ENCODE measurements at regions not wholly inside any gene's neighbourhood (a gene's known extent, or its start where the extent isn't known, plus 50 kb on each side); places are given as distances from the start of the nearest gene placed in this dataset.

- ATAC-seq: no peak
- TF ChIP-seq SNAI2 (CRISPR knock-in tag; IDR thresholded peaks at IDR 0.05) (no peak), CREB5 (CRISPR knock-in tag; IDR thresholded peaks at IDR 0.05; ENCODE audit: low read depth) (no peak), ZC3H10 (CRISPR knock-in tag; IDR thresholded peaks at IDR 0.05) (no peak), ZNF565 (CRISPR knock-in tag; conservative IDR thresholded peaks at IDR 0.05; ENCODE audit: low read depth) (no peak), ESRRG (CRISPR knock-in tag; IDR thresholded peaks at IDR 0.05) (no peak), BACH2 (CRISPR knock-in tag; IDR thresholded peaks at IDR 0.05; ENCODE audit: borderline replicate concordance) (no peak), ISL1 (CRISPR knock-in tag; IDR thresholded peaks at IDR 0.05) (no peak), GLIS3 (CRISPR knock-in tag; IDR thresholded peaks at IDR 0.05) (no peak), ZFP30 (CRISPR knock-in tag; IDR thresholded peaks at IDR 0.05) (no peak), TOX (CRISPR knock-in tag; IDR thresholded peaks at IDR 0.05; ENCODE audit: borderline replicate concordance) (no peak), RARB (CRISPR knock-in tag; IDR thresholded peaks at IDR 0.05) (no peak), ZNF8 (CRISPR knock-in tag; IDR thresholded peaks at IDR 0.05) (no peak), PPARA (CRISPR knock-in tag; IDR thresholded peaks at IDR 0.05; ENCODE audit: borderline replicate concordance) (no peak), OSR1 (CRISPR knock-in tag; IDR thresholded peaks at IDR 0.05) (no peak), ARNTL (CRISPR knock-in tag; IDR thresholded peaks at IDR 0.05; ENCODE audit: borderline replicate concordance, low read depth) (no peak), TCF4 (CRISPR knock-in tag; IDR thresholded peaks at IDR 0.05; ENCODE audit: borderline replicate concordance) (no peak)
- TF ChIP-seq, protein P1, sequence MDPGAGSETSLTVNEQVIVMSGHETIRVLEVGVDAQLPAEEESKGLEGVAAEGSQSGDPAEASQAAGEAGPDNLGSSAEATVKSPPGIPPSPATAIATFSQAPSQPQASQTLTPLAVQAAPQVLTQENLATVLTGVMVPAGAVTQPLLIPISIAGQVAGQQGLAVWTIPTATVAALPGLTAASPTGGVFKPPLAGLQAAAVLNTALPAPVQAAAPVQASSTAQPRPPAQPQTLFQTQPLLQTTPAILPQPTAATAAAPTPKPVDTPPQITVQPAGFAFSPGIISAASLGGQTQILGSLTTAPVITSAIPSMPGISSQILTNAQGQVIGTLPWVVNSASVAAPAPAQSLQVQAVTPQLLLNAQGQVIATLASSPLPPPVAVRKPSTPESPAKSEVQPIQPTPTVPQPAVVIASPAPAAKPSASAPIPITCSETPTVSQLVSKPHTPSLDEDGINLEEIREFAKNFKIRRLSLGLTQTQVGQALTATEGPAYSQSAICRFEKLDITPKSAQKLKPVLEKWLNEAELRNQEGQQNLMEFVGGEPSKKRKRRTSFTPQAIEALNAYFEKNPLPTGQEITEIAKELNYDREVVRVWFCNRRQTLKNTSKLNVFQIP (CRISPR knock-in tag; IDR thresholded peaks at IDR 0.05; ENCODE audit: borderline replicate concordance, low read depth): no peak
- TF ChIP-seq, protein P2, sequence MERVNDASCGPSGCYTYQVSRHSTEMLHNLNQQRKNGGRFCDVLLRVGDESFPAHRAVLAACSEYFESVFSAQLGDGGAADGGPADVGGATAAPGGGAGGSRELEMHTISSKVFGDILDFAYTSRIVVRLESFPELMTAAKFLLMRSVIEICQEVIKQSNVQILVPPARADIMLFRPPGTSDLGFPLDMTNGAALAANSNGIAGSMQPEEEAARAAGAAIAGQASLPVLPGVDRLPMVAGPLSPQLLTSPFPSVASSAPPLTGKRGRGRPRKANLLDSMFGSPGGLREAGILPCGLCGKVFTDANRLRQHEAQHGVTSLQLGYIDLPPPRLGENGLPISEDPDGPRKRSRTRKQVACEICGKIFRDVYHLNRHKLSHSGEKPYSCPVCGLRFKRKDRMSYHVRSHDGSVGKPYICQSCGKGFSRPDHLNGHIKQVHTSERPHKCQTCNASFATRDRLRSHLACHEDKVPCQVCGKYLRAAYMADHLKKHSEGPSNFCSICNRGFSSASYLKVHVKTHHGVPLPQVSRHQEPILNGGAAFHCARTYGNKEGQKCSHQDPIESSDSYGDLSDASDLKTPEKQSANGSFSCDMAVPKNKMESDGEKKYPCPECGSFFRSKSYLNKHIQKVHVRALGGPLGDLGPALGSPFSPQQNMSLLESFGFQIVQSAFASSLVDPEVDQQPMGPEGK (CRISPR knock-in tag; IDR thresholded peaks at IDR 0.05; ENCODE audit: borderline replicate concordance): no peak
Measured at GRCh38 chr6:137656735-137657134, 162.5 kb upstream of the OLIG3 start.

GRCh38 chr6:137657351-137657911 lies 163.2 kb upstream of the OLIG3 start:
- no peak for TF ChIP-seq ESRRG (CRISPR knock-in tag; IDR thresholded peaks at IDR 0.05)
- TF ChIP-seq TSHZ2 (CRISPR knock-in tag; IDR thresholded peaks at IDR 0.05): no peak
- TF ChIP-seq TOX (CRISPR knock-in tag; IDR thresholded peaks at IDR 0.05; ENCODE audit: borderline replicate concordance): no peak
- TF ChIP-seq RARB (CRISPR knock-in tag; IDR thresholded peaks at IDR 0.05): no peak
- no peak for TF ChIP-seq ZC3H10 (CRISPR knock-in tag; IDR thresholded peaks at IDR 0.05)
- TF ChIP-seq ZNF8 (CRISPR knock-in tag; IDR thresholded peaks at IDR 0.05): no peak
- no peak for TF ChIP-seq CREB5 (CRISPR knock-in tag; IDR thresholded peaks at IDR 0.05; ENCODE audit: low read depth)
- TF ChIP-seq, protein P2 (CRISPR knock-in tag; IDR thresholded peaks at IDR 0.05; ENCODE audit: borderline replicate concordance): no peak
- TF ChIP-seq GLIS3 (CRISPR knock-in tag; IDR thresholded peaks at IDR 0.05): no peak
- TF ChIP-seq, protein P1 (CRISPR knock-in tag; IDR thresholded peaks at IDR 0.05; ENCODE audit: borderline replicate concordance, low read depth): no peak
- no peak for ATAC-seq
